ENCODE measurements at regions not wholly inside any gene's neighbourhood (a gene's known extent, or its start where the extent isn't known, plus 50 kb on each side); places are given as distances from the start of the nearest gene placed in this dataset.
A peak's percentile ranks its signal among the peaks of the same experiment; 100 is the strongest.
"Not testable (repeated sequence)": the region's sequence is repeated elsewhere in the genome, so short reads cannot be mapped to it uniquely, and the experiment has no call there.

DNA sequence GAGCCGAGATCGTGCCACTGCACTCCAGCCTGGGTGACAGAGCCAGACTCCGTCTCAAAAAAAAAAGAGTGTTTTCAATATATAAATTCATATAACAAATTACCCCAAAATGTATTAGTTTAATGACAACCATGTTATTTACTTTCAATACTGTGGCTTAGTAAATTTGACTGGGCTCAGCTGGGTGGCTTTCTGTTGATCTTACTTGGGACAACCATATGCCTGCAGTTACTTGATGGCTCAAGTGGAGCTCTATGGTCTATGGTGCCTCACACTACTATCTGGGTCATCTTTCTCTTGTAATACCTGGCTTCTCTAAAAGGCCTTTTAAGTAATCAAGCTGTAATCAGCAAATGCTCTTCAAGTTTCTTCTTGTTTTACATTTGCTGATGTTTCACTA is 341.5 kb upstream of the SPHKAP start:
- DNase-seq (ENCODE audit: low read depth in 2 of 2), result no peak

DNA sequence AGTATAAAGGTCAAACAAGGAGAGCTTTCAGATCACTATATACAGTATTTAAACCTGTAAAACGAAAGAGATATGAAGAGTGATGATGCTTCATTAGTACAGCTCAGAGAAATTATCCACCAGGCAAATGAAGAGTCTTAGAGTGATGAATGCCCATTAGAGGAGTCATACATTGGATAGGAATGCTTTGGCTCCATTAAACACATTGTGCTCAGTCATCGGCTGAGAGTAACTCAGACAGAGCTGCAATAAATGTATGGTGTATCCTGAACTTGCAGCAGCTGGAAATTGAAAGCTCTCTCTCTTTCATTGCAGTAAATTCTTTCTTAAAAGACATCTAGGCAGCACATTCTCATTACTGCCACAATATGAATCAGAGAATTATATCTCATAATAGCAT is 340.8 kb upstream of the SPHKAP start:
- DNase-seq (ENCODE audit: low read depth in 2 of 2), result no peak

- DNase-seq (ENCODE audit: low read depth in 2 of 2), result no peak
These were observed 338.1 kb upstream of the SPHKAP start for GRCh38 chr2:228519561-228519960.

GRCh38 chr2:228516019-228516418 is 334.5 kb upstream of the SPHKAP start:
- no peak for DNase-seq (ENCODE audit: low read depth in 2 of 2)

GRCh38 chr2:228513480-228513879 is 332.0 kb upstream of the SPHKAP start:
- not testable (repeated sequence) for DNase-seq (ENCODE audit: low read depth in 2 of 2)

DNA sequence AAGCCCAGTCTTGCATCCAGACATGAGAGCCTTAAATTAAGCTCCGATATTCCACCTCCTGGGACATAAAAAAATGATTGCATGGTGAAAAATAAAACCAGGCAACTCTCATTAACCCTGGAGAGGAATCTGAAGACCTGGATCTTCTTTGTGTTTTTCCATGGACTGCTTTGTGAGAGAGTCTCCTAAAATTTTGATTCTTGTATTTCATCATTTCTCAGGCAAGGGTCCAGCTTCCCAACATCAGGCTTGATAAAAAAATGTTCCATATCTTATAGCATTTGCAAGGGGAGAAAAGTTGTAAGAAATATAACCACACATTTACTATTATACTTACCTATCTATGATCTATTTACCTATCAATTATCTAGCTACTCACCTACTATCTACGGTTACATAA is 327.5 kb upstream of the SPHKAP start:
- DNase-seq (ENCODE audit: low read depth in 2 of 2), result no peak

- DNase-seq (ENCODE audit: low read depth in 2 of 2), result no peak
These were observed 326.4 kb upstream of the SPHKAP start for GRCh38 chr2:228507870-228508269.

DNA sequence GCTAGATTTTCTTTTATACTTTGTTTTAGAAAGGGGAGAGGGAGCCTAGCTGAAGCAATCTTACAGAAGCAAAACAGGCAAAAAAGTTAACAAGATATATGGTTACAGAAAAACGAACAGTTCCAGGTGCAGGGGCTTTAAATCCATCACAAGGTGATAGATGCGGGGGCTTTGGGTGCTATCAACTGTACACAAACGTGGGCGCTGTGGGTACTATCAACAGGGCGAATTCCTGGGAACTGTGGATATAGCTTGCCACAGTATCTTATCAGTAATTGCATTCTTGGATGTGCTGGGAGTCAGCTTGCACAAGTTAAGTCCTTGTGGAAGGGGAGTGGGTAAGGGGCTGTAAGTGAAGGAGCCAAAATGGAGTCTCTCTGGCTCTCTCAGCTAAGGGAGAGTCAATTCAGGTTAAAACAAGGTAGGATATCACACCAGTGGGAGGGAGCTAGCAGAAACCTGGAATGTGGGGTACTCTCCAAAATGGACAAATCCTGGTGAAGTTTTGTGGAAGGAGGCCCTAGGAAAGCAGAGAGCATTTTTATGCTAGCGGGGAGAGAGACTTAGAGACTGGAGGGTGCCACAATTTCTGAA is 325.8 kb upstream of the SPHKAP start:
- no peak for DNase-seq (ENCODE audit: low read depth in 2 of 2)

DNA sequence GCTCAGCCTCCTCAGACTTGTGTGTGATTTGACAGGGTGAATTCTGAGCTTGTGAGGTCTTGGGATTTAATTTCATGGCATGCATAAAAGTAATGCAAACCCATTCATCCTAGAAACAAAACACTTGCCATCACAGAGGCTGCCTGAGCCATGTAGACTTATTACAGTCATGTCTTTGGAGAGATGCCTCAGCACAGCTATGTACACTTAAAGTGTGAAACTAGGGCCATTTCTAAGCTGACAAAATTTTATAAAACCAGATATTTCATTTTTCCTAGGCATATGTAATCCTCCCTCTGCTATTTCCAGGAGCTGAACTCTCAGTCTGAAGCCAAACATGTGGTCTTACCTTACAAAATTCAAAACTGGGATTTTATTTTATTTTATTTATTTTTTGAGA is 322.2 kb upstream of the SPHKAP start:
- no peak for DNase-seq (ENCODE audit: low read depth in 2 of 2)

GRCh38 chr2:228493852-228494251 is 312.4 kb upstream of the SPHKAP start:
- DNase-seq (ENCODE audit: low read depth in 2 of 2), result no peak

DNA sequence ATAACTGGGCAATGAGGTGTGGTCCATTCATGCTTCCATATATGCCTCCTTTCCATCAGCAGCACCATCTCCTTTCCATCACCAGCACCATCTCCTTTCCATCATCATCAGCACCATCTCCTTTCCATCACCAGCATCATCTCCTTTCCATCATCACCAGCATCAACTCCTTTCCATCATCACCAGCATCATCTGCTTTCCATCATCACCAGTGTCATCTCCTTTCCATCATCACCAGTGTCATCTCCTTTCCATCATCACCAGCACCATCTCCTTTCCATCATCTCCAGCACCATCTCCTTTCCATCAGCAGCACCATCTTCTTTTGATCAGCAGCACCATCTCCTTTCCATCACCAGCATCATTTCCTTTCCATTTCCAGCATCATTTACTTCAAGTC is 297.5 kb upstream of the SPHKAP start:
- DNase-seq (ENCODE audit: low read depth in 2 of 2), result no peak

DNA sequence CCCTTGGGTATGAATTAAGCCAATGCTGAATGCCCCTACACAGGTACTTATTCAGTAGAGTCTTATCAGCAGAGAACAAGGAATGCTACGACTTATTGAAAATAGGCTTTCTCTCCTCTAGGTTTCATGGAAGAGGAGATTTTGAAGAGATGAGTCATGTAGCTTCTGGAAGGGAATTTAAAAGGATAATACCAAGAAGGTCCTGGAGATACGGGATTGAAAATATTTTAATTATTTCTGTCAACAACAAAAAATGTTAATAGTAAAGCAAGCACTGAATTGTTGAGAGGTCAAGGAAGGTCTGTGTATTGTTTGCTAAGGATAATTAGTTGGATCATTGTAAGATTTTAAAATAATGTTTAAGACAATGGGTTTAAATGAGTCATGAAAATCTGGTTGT is 293.0 kb upstream of the SPHKAP start:
- DNase-seq (ENCODE audit: low read depth in 2 of 2), result peak; percentile 26 to 30

DNA sequence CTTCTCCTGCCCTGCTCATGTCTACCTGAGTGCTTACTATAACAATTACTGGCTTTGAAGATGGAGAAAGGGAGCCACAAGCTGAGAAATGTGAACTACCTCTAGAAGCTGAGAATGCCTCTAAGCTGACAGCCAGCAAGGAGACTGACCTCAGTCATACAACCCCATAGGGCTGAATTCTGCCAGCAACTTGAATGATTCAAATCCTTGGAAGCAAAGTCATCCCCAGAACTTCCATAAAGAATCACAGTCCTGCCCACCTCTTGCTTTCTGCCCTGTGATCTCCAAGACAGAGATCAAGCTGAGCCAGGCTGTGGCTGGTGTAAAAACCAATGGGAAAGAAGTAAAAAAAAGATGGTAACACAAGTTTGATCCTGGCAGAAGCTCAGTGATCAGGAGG is 288.2 kb upstream of the SPHKAP start:
- no peak for DNase-seq (ENCODE audit: low read depth in 2 of 2)

GRCh38 chr2:228466851-228467250 is 285.4 kb upstream of the SPHKAP start:
- DNase-seq (ENCODE audit: low read depth in 2 of 2), result no peak

DNA sequence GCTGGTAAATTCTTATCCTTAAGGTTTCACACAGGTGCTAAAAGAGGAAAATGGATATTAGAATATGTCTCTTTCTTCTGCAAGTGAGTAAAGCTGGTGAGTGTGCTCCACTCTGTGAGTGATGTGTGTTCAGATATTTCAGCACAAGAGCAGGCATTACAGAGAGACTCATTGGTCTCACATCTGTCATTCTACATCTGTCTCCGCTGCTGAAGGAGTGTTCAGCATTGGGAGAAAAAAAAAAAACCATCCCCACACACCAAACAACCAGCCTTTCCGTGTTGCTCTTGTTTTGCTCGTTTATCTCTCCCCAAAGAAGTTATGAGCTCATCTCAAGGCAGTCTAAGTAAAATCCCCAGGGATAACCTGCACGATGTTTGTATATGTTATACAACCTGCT is 283.9 kb upstream of the SPHKAP start:
- DNase-seq (ENCODE audit: low read depth in 2 of 2), result no peak

DNA sequence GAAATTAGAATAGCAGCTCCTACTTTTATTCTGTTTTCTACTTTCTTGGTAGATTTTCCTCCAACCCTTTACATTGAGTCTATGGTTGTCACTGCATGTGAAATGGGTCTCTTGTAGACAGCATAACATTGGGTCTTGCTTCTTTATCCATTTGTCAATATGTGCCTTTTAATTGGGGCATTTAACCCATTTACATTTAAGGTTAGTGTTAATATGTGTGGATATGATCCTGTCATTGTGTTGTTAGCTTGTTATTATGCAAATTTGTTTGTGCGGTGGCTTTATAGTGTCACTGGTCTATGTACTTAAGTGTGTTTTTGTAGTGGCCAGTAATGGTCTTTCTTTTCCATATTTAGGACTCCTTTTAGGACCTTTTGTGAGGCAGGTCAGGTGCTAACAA is 276.9 kb upstream of the SPHKAP start:
- no peak for DNase-seq (ENCODE audit: low read depth in 2 of 2)

- DNase-seq (ENCODE audit: low read depth in 2 of 2), result no peak
These were observed 265.9 kb upstream of the SPHKAP start for GRCh38 chr2:228447266-228447915.

- DNase-seq (ENCODE audit: low read depth in 2 of 2), result no peak
These were observed 265.2 kb upstream of the SPHKAP start for GRCh38 chr2:228446734-228447133.

- no peak for DNase-seq (ENCODE audit: low read depth in 2 of 2)
These were observed 262.7 kb upstream of the SPHKAP start for GRCh38 chr2:228444161-228444560.

DNA sequence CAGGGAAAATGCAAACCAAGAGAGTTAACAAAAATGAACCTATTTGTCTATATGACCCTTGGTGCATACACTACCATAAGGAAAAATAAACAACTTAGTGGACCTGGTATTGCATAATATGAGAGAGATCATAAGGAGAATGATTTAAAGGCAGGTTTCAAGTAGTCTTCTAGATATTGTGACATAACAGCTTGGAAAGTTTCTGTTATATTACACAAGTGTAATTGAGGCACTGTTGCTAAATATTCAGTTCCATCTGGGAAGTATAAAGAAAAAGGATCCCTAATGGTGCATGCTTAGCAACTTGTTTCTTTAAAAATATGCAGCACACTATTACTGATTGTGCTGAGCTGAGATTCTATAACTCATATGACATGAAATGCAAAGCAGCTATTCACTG is 252.2 kb upstream of the SPHKAP start:
- DNase-seq (ENCODE audit: low read depth in 2 of 2), result no peak

GRCh38 chr2:228432116-228432515 is 250.6 kb upstream of the SPHKAP start:
- DNase-seq (ENCODE audit: low read depth in 2 of 2), result no peak

DNA sequence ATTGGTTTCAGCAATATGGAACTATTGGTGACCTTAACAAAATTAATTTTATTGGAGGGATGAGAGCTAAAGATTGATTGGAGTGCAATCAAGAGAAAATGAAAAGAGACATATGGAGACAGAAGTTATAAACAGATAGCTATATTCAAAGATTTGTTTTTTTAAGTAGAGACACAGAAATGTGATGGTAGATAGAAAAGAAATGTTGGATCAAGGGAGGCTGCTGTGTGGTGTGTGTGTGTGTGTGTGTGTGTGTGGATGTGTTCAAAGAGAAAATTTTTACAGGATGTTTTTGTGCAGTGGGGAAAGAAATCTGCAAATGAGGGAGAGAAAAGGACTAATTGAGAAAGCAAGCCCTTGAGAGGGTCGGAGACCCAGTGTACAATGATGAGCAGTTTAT is 249.5 kb upstream of the SPHKAP start:
- no peak for DNase-seq (ENCODE audit: low read depth in 2 of 2)

- DNase-seq (ENCODE audit: low read depth in 2 of 2), result no peak
These were observed 245.2 kb upstream of the SPHKAP start for GRCh38 chr2:228426502-228427216.
